KMS-11 (cell line): ENCODE measurements at regions not wholly inside any gene's neighbourhood (a gene's known extent, or its start where the extent isn't known, plus 50 kb on each side); places are given as distances from the start of the nearest gene placed in this dataset.

Source experiments
- H2AFZ ChIP-seq: fragments of 200-600 bp; sonication (generic); 2 replicates; pipeline ENCODE4 v1.6.1; 2016; ENCODE audit warnings: antibody characterized with exemption, mixed run types, low read depth
- H3K27ac ChIP-seq: fragments of 200-600 bp; sonication (generic); 2 replicates; pipeline ENCODE4 v1.6.1; 2016; ENCODE audit warnings: mild to moderate bottlenecking, mixed run types
- H3K27me3 ChIP-seq: fragments of 200-600 bp; sonication (generic); 2 replicates; pipeline ENCODE4 v1.6.1; 2017; ENCODE audit warnings: mild to moderate bottlenecking, low read depth, mixed run types, moderate library complexity; ENCODE audit not compliant: insufficient read depth
- H3K36me3 ChIP-seq: fragments of 200-600 bp; sonication (generic); 2 replicates; pipeline ENCODE4 v1.6.1; 2017; ENCODE audit warnings: mild to moderate bottlenecking, mixed run types; ENCODE audit not compliant: insufficient read depth
- H3K4me1 ChIP-seq: fragments of 200-600 bp; sonication (generic); 2 replicates; pipeline ENCODE4 v1.6.1; 2016; ENCODE audit warnings: mild to moderate bottlenecking, low read depth, mixed run types; ENCODE audit not compliant: poor library complexity, severe bottlenecking
- H3K4me2 ChIP-seq: fragments of 200-600 bp; sonication (generic); 2 replicates; pipeline ENCODE4 v1.7.0; 2016; ENCODE audit warnings: mild to moderate bottlenecking, mixed run types
- H3K4me3 ChIP-seq: fragments of 200-600 bp; sonication (generic); IDR thresholded peaks from 2 replicates; pipeline ENCODE4 v1.6.1; 2017; ENCODE audit warnings: low read depth, low read length, mixed read lengths; ENCODE audit not compliant: insufficient read depth
- H3K79me2 ChIP-seq: fragments of 200-600 bp; sonication (generic); 2 replicates; pipeline ENCODE4 v1.6.1; 2016; ENCODE audit warnings: low read depth, mixed run types; ENCODE audit not compliant: insufficient read depth
- H3K9ac ChIP-seq: fragments of 200-600 bp; sonication (generic); 2 replicates; pipeline ENCODE4 v1.6.1; 2016; ENCODE audit warnings: mild to moderate bottlenecking, mixed run types
- H4K20me1 ChIP-seq: fragments of 200-600 bp; sonication (generic); 2 replicates; pipeline ENCODE4 v1.6.1; 2016; ENCODE audit warnings: mild to moderate bottlenecking, mixed run types; ENCODE audit not compliant: insufficient read depth
- TF ChIP-seq, protein P1 (sequence below): fragments of 200-600 bp; sonication (generic); conservative IDR thresholded peaks from 2 replicates; pipeline ENCODE4 v1.6.1; 2017; ENCODE audit warnings: low read depth, mild to moderate bottlenecking, antibody characterized with exemption, low read length, moderate library complexity, mixed read lengths

- H3K27ac ChIP-seq, result no peak overlapping the region
- no peak overlapping the region for H2AFZ ChIP-seq
- no peaks in the 10 kb centered on the region for H3K79me2 ChIP-seq
- TF ChIP-seq, protein P1, sequence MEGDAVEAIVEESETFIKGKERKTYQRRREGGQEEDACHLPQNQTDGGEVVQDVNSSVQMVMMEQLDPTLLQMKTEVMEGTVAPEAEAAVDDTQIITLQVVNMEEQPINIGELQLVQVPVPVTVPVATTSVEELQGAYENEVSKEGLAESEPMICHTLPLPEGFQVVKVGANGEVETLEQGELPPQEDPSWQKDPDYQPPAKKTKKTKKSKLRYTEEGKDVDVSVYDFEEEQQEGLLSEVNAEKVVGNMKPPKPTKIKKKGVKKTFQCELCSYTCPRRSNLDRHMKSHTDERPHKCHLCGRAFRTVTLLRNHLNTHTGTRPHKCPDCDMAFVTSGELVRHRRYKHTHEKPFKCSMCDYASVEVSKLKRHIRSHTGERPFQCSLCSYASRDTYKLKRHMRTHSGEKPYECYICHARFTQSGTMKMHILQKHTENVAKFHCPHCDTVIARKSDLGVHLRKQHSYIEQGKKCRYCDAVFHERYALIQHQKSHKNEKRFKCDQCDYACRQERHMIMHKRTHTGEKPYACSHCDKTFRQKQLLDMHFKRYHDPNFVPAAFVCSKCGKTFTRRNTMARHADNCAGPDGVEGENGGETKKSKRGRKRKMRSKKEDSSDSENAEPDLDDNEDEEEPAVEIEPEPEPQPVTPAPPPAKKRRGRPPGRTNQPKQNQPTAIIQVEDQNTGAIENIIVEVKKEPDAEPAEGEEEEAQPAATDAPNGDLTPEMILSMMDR, result no peak
- no peak overlapping the region for H3K4me3 ChIP-seq
- no peaks in the 10 kb centered on the region for H3K4me1 ChIP-seq
- H3K36me3 ChIP-seq, result no peaks in the 10 kb centered on the region
- H3K4me2 ChIP-seq, result no peak overlapping the region
- H3K27me3 ChIP-seq, result no peaks in the 10 kb centered on the region
- no peaks in the 10 kb centered on the region for H4K20me1 ChIP-seq
- H3K9ac ChIP-seq, result no peak overlapping the region
Measured at GRCh38 chr18:72207280-72207679, 336.9 kb downstream of the CBLN2 start.

DNA sequence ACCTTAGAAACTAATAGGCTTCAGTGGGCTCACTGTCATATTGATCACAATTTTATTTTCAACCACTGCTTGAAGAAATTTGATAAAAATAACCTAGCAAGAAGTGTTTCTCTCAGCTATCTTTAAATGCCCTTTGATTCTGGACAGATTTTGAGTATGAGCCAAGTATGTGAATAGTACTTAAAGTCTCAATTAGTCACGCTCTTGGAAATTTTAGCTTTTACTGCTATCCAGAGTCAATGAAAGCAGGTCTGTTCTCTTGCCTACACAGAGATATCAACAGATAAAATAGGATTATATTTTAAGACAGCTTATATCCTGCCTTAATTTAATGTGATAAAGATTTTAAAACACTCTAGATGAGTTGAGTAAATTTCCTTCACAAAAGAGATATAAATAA lies 337.3 kb downstream of the CBLN2 start:
- H3K36me3 ChIP-seq, result no peaks in the 10 kb centered on the region
- no peak overlapping the region for H3K4me3 ChIP-seq
- no peak overlapping the region for H3K9ac ChIP-seq
- no peaks in the 10 kb centered on the region for H4K20me1 ChIP-seq
- TF ChIP-seq, protein P1, result no peak
- H3K4me2 ChIP-seq, result no peak overlapping the region
- H3K79me2 ChIP-seq, result no peaks in the 10 kb centered on the region
- no peaks in the 10 kb centered on the region for H3K27me3 ChIP-seq
- H2AFZ ChIP-seq, result no peak overlapping the region
- H3K4me1 ChIP-seq, result peaks cover 2% of the 10 kb centered on the region
- H3K27ac ChIP-seq, result no peak overlapping the region

GRCh38 chr18:72201032-72201431 lies 343.1 kb downstream of the CBLN2 start:
- Histone ChIP-seq H2AFZ (peak overlapping the region; percentile 71), H3K27ac (peak overlapping the region; percentile 50), H3K9ac (peak overlapping the region; percentile 31; the same call in 1 of the 2 replicates), H3K4me1 (peaks cover 29% of the 10 kb centered on the region), H3K27me3 (no peaks in the 10 kb centered on the region), H3K79me2 (no peaks in the 10 kb centered on the region), H3K4me2 (peak overlapping the region; percentile 79), H3K4me3 (no peak overlapping the region), H3K36me3 (no peaks in the 10 kb centered on the region), H4K20me1 (no peaks in the 10 kb centered on the region)
- TF ChIP-seq, protein P1, result no peak

DNA sequence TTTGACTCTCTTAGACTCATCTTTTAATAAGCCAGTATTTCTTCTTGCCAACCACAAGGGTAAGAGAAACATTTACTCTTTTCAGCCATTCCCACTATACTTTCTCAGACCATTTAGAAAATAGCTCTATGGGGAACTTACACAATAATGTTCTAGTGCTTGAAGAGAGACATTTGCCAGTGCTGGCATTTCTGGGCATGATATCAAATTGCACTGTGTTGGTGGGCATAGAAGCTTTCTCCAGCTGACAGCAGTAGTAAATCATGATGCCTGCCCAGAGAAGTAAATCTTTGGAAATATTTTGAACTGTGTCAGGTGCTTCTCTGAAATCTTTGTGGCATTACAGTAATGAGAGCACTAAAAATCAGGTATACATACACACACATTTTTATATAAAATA lies 346.6 kb downstream of the CBLN2 start:
- no peaks in the 10 kb centered on the region for H4K20me1 ChIP-seq
- TF ChIP-seq, protein P1, result no peak
- no peak overlapping the region for H2AFZ ChIP-seq
- H3K9ac ChIP-seq, result no peak overlapping the region
- H3K36me3 ChIP-seq, result no peaks in the 10 kb centered on the region
- H3K4me2 ChIP-seq, result no peak overlapping the region
- no peaks in the 10 kb centered on the region for H3K79me2 ChIP-seq
- H3K4me1 ChIP-seq, result peaks cover 29% of the 10 kb centered on the region
- H3K4me3 ChIP-seq, result no peak overlapping the region
- H3K27ac ChIP-seq, result no peak overlapping the region
- no peaks in the 10 kb centered on the region for H3K27me3 ChIP-seq
